ENCODE measurements at regions not wholly inside any gene's neighbourhood (a gene's known extent, or its start where the extent isn't known, plus 50 kb on each side); places are given as distances from the start of the nearest gene placed in this dataset.

GRCh38 chr7:25950488-25951413, 201.2 kb upstream of the NFE2L3 start:
- TF ChIP-seq CTCF (conservative IDR thresholded peaks at IDR 0.05; ENCODE audit: low read depth, low read length) = no peak
- peak; percentile 62 for DNase-seq (ENCODE audit: low read depth)

GRCh38 chr7:25951414-25952260, 200.4 kb upstream of the NFE2L3 start:
- H3K4me3 ChIP-seq (ENCODE audit: low read depth, low read length) = peak overlapping the region; percentile 45
- no peak for TF ChIP-seq CTCF (conservative IDR thresholded peaks at IDR 0.05; ENCODE audit: low read depth, low read length)
- peak; percentile 9 for DNase-seq (ENCODE audit: low read depth)

More at GRCh38 chr7:25950488-25951413, 201.2 kb upstream of the NFE2L3 start:
- peak overlapping the region; percentile 53 for H3K4me3 ChIP-seq (ENCODE audit: low read depth, low read length)

- H3K4me3 ChIP-seq (ENCODE audit: low read depth, low read length) = no peak overlapping the region
- no peak for DNase-seq (ENCODE audit: low read depth)
- no peak for TF ChIP-seq CTCF (conservative IDR thresholded peaks at IDR 0.05; ENCODE audit: low read depth, low read length)
These were observed 199.5 kb upstream of the NFE2L3 start for GRCh38 chr7:25952261-25953057.

- no peak overlapping the region for H3K4me3 ChIP-seq (ENCODE audit: low read depth, low read length)
- TF ChIP-seq CTCF (conservative IDR thresholded peaks at IDR 0.05; ENCODE audit: low read depth, low read length) = no peak
- DNase-seq (ENCODE audit: low read depth) = no peak
These were observed 198.1 kb upstream of the NFE2L3 start for GRCh38 chr7:25953859-25954258.

GRCh38 chr7:25954395-25954794, 197.6 kb upstream of the NFE2L3 start:
- TF ChIP-seq CTCF (conservative IDR thresholded peaks at IDR 0.05; ENCODE audit: low read depth, low read length) = no peak
- no peak overlapping the region for H3K4me3 ChIP-seq (ENCODE audit: low read depth, low read length)
- no peak for DNase-seq (ENCODE audit: low read depth)

GRCh38 chr7:25959168-25959734, 192.7 kb upstream of the NFE2L3 start:
- H3K4me3 ChIP-seq (ENCODE audit: low read depth, low read length) = no peak overlapping the region
- DNase-seq (ENCODE audit: low read depth) = no peak
- TF ChIP-seq CTCF (conservative IDR thresholded peaks at IDR 0.05; ENCODE audit: low read depth, low read length) = no peak

All from choroid plexus epithelial cell (primary cell).